OCI-LY3 (cell line): ENCODE measurements at regions not wholly inside any gene's neighbourhood (a gene's known extent, or its start where the extent isn't known, plus 50 kb on each side); places are given as distances from the start of the nearest gene placed in this dataset.

Experiments used
- CTCF ChIP-seq: fragments of 200-600, 300-600 bp; sonication (generic); IDR thresholded peaks from 2 replicates; pipeline ENCODE4 v1.5.1; 2014; ENCODE audit warnings: antibody characterized with exemption, low read length, low read depth
- EZH2phosphoT487 ChIP-seq: fragments of 200-600 bp; shearing (Covaris generic); IDR thresholded peaks from 2 replicates; pipeline ENCODE4 v1.6.1; 2018; ENCODE audit warnings: antibody characterized with exemption, mixed run types, low read depth

GRCh38 chr7:136293841-136294391 is 316.8 kb upstream of the MTPN start:
- TF ChIP-seq CTCF, result no peak
- TF ChIP-seq EZH2phosphoT487, result no peak
